Sigmoid colon (tissue), 6 donors: ENCODE measurements at regions not wholly inside any gene's neighbourhood (a gene's known extent, or its start where the extent isn't known, plus 50 kb on each side); places are given as distances from the start of the nearest gene placed in this dataset.

Experiments
- DNase-seq: peaks from one replicate; pipeline ENCODE4 v3.0.0-alpha.2; 2019
- H3K27ac ChIP-seq, 4 donors: fragments of 200-600 bp; sonication (generic); one replicate each; pipeline ENCODE4 v1.5.1; 2016 to 2019; ENCODE audit warnings: mild to moderate bottlenecking in 1 of 4
- H3K27me3 ChIP-seq, 3 donors: fragments of 200-600 bp; sonication (generic); one replicate each; pipeline ENCODE4 v1.5.1; 2019; ENCODE audit warnings: mild to moderate bottlenecking in 1 of 3
- H3K36me3 ChIP-seq, 4 donors: fragments of 200-600 bp; sonication (generic); one replicate each; pipeline ENCODE4 v1.5.1; 2016 to 2019
- H3K4me1 ChIP-seq, 4 donors: fragments of 200-600 bp; sonication (generic); one replicate each; pipeline ENCODE4 v1.5.1; 2017 to 2019
- H3K4me3 ChIP-seq, 4 donors: fragments of 200-600 bp; sonication (generic); one replicate each; pipeline ENCODE4 v1.5.1; 2017 to 2019; ENCODE audit warnings: mild to moderate bottlenecking in 2 of 4, moderate library complexity in 1 of 4
- H3K9me3 ChIP-seq, 4 donors: fragments of 200-600 bp in 3 of 4; sonication (generic) in 3 of 4; one replicate each; pipeline versions ENCODE4 v1.5.1 to v1.6.1; 2013 to 2019
- CTCF ChIP-seq, 4 experiments: fragments of 450-650 bp in 3 of 4; fragments of 200-600 bp in 1 of 4; IDR thresholded peaks; one replicate each; pipeline ENCODE4 v1.5.1; 2016 to 2019; ENCODE audit warnings: antibody characterized with exemption in 4 of 4, mild to moderate bottlenecking in 3 of 4, moderate library complexity in 2 of 4
- EP300 ChIP-seq, 4 donors: sonication (generic); formaldehyde crosslinking; IDR thresholded peaks; one replicate each; pipeline ENCODE4 v1.6.1; 2017; ENCODE audit warnings: antibody characterized with exemption in 4 of 4
- POLR2A ChIP-seq, 2 donors: fragments of 450-650 bp; IDR thresholded peaks; one replicate each; pipeline ENCODE4 v1.6.1; 2016; ENCODE audit warnings: antibody characterized with exemption in 2 of 2, mild to moderate bottlenecking in 2 of 2, moderate library complexity in 2 of 2
- POLR2AphosphoS5 ChIP-seq, 4 donors: sonication (generic); formaldehyde crosslinking; IDR thresholded peaks; one replicate each; pipeline ENCODE4 v1.6.1; 2017; ENCODE audit warnings: antibody characterized with exemption in 4 of 4
- WGBS, 2 donors: extraction: QIAGEN DNeasy Blood & Tissue Kit; methylation state at CpG; one replicate each; pipeline ENCODE4 v1.1.7; 2013; 5-methylcytosine and 5-hydroxymethylcytosine counted together
- intact Hi-C: fragments of 100-400 bp; cut with DNase I; formaldehyde crosslinking; loops from one replicate; pipeline ENCODE4 v1.15.1; 2023
- donor health status: healthy with polysubstance abuse.
- donor health status: healthy.

- H3K27ac ChIP-seq = no peak overlapping the region
- no peak for DNase-seq
- H3K4me3 ChIP-seq = no peak overlapping the region
- no peaks in the 10 kb centered on the region for H3K4me1 ChIP-seq
- no peaks in the 10 kb centered on the region for H3K9me3 ChIP-seq
- H3K27me3 ChIP-seq = no peaks in the 10 kb centered on the region
- H3K36me3 ChIP-seq = no peaks in the 10 kb centered on the region
- intact Hi-C loops = no loop called here
- no peak for TF ChIP-seq POLR2AphosphoS5 (IDR thresholded peaks at IDR 0.05)
- TF ChIP-seq EP300 (IDR thresholded peaks at IDR 0.05) = no peak
- no peak for TF ChIP-seq CTCF (IDR thresholded peaks at IDR 0.05)
- no peak for TF ChIP-seq POLR2A (IDR thresholded peaks at IDR 0.05)
Measured at GRCh38 chr5:28779161-28779754, 1740.9 kb upstream of the CDH9 start.

GRCh38 chr5:28770307-28770706, 1731.9 kb upstream of the CDH9 start:
- no peaks in the 10 kb centered on the region for H3K36me3 ChIP-seq
- no peaks in the 10 kb centered on the region for H3K9me3 ChIP-seq
- 76 to 86% methylated on average over 4 of the region's 4 CpGs for WGBS, 2 donors
- intact Hi-C loops = no loop called here
- no peak overlapping the region for H3K4me3 ChIP-seq
- TF ChIP-seq POLR2AphosphoS5 (IDR thresholded peaks at IDR 0.05) (no peak), EP300 (IDR thresholded peaks at IDR 0.05) (no peak), POLR2A (IDR thresholded peaks at IDR 0.05) (no peak)
- no peak overlapping the region for H3K27ac ChIP-seq
- H3K27me3 ChIP-seq = no peaks in the 10 kb centered on the region
- DNase-seq = no peak
- H3K4me1 ChIP-seq = no peaks in the 10 kb centered on the region

DNA sequence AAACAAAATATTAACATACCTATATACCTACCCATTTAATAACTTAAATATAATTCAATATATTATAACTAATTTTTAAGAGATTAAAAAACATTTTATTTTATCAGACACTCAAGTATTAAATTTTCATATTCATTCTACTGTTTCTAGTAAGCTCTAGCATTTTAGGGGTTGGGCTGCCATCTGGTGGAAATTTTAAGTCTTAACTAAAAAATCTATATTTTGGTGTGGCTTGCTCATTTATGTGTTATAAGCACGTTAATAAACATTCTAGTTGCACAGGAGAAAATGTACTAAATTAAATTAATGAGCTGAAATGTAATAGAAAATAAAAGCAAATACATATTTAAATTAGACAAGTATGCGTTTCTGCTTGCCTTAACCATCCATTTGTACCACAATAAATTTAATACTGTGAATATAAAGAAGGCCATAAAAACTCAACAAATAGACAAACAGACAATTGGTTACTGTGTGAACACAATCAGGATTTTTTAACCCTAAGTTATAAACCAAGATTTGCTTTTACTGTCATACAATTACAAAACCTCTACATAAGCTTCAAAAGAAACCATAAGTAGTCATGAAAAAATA, 1728.3 kb upstream of the CDH9 start:
- Histone ChIP-seq H3K36me3 (no peaks in the 10 kb centered on the region), H3K27ac (no peak overlapping the region), H3K27me3 (no peaks in the 10 kb centered on the region), H3K9me3 (no peaks in the 10 kb centered on the region), H3K4me3 (no peak overlapping the region), H3K4me1 (no peaks in the 10 kb centered on the region)
- no peak for DNase-seq
- TF ChIP-seq EP300 (IDR thresholded peaks at IDR 0.05) = no peak
- no peak for TF ChIP-seq POLR2A (IDR thresholded peaks at IDR 0.05)
- TF ChIP-seq POLR2AphosphoS5 (IDR thresholded peaks at IDR 0.05) = no peak
- TF ChIP-seq CTCF (IDR thresholded peaks at IDR 0.05) = peak in 1 of 4 experiments; percentile 21
- intact Hi-C loops = no loop called here
- 7 to 27% methylated on average over 2 of the region's 2 CpGs for WGBS, 2 donors

DNA sequence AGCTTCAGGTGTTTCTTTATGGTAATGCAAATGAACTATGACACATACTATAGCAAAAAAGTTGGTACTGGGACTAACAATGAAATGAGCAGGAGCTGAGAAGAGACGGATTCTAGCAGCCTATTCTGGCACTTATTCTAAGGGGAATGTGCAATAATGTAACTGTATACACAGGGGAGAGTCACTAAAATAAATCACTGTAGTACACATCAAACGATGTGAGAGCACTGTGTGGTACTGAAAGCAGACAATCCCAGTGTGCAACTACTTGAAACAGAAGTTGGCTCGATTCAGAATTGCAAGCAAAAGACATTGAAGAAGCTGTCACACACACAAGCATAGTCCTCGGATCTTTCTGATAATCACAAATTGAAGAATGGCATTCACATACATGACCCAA, 1713.0 kb upstream of the CDH9 start:
- Histone ChIP-seq H3K9me3 (no peaks in the 10 kb centered on the region), H3K4me3 (no peak overlapping the region), H3K27ac (no peak overlapping the region), H3K36me3 (no peaks in the 10 kb centered on the region), H3K4me1 (no peaks in the 10 kb centered on the region), H3K27me3 (no peaks in the 10 kb centered on the region)
- no peak for DNase-seq
- intact Hi-C loops = no loop called here
- TF ChIP-seq EP300 (IDR thresholded peaks at IDR 0.05) (no peak), POLR2AphosphoS5 (IDR thresholded peaks at IDR 0.05) (no peak), CTCF (IDR thresholded peaks at IDR 0.05) (no peak), POLR2A (IDR thresholded peaks at IDR 0.05) (no peak)
- 47 to 57% methylated on average over 4 of the region's 4 CpGs for WGBS, 2 donors

DNA sequence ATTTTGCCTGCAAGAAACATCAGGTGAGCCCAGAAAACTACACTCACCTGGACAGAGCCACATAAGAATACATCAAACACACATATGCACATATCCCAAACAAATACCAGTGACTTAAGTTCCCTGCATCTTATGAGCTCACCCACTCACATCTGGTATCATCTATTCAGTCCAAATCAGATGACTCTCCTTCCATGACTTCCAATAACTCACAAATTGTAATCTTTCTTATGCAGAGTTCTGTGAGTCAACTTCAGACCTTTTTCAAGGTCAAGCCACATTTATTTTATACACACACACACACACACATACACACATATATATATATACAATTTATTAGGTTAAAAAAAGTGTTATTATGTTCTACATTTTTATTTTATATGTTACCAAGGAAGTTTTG, 1711.9 kb upstream of the CDH9 start:
- Histone ChIP-seq H3K9me3 (no peaks in the 10 kb centered on the region), H3K4me3 (no peak overlapping the region), H3K4me1 (no peaks in the 10 kb centered on the region), H3K36me3 (no peaks in the 10 kb centered on the region), H3K27ac (no peak overlapping the region), H3K27me3 (no peaks in the 10 kb centered on the region)
- no peak for TF ChIP-seq EP300 (IDR thresholded peaks at IDR 0.05)
- TF ChIP-seq POLR2A (IDR thresholded peaks at IDR 0.05) = no peak
- TF ChIP-seq POLR2AphosphoS5 (IDR thresholded peaks at IDR 0.05) = no peak
- no peak for TF ChIP-seq CTCF (IDR thresholded peaks at IDR 0.05)
- no peak for DNase-seq
- intact Hi-C loops = no loop called here
